Breast epithelium (tissue), 3 donors: ENCODE measurements at regions not wholly inside any gene's neighbourhood (a gene's known extent, or its start where the extent isn't known, plus 50 kb on each side); places are given as distances from the start of the nearest gene placed in this dataset.

Source experiments
- POLR2A ChIP-seq: fragments of 450-650 bp; IDR thresholded peaks from one replicate; pipeline ENCODE4 v1.6.1; 2016; ENCODE audit warnings: antibody characterized with exemption, mild to moderate bottlenecking, moderate library complexity
- POLR2AphosphoS5 ChIP-seq, 3 donors: sonication (generic); formaldehyde crosslinking; IDR thresholded peaks; one replicate each; pipeline ENCODE4 v1.6.1; 2017; ENCODE audit warnings: antibody characterized with exemption in 3 of 3
- TF ChIP-seq, protein P1 (sequence below), 3 donors: fragments of 450-650 bp; IDR thresholded peaks; one replicate each; pipeline ENCODE4 v1.5.1; 2016 to 2017; ENCODE audit warnings: antibody characterized with exemption in 3 of 3, mild to moderate bottlenecking in 3 of 3, moderate library complexity in 3 of 3

DNA sequence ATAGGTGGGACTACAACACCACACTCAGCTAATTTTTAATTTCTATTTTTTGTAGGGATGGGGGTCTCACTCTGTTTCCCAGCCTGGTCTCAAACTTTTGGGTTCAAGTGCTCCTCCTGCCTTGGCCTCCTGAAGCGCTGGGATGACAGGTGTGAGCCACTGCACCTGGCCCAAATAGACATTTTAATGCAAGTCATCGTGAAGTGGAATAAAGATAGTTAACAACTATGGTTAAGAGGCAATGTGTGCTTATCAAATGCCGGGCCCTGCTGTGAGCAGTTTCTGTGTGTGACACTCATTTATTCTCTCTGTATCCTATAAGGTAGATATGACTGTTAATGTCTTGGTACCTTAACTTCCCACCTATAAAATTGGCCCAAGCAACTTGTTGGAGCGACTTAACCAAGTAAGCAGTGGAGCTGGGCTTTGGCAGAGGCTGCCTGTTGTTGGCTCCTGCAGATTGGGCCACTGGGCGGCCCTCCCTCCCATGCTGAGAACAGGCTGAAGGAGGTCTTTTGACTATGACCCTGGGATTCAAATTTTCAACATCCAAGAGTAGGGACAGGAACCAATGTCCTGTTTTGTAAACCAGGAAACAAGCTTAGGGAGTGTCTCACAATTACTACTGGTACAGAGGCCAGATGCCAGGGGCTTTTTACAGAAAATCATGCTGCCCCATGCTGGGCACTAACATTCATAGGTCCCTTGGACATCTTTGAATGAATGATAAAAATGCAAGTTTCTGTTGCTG, 450.7 kb downstream of the TSHZ3 start:
- TF ChIP-seq, protein P1, sequence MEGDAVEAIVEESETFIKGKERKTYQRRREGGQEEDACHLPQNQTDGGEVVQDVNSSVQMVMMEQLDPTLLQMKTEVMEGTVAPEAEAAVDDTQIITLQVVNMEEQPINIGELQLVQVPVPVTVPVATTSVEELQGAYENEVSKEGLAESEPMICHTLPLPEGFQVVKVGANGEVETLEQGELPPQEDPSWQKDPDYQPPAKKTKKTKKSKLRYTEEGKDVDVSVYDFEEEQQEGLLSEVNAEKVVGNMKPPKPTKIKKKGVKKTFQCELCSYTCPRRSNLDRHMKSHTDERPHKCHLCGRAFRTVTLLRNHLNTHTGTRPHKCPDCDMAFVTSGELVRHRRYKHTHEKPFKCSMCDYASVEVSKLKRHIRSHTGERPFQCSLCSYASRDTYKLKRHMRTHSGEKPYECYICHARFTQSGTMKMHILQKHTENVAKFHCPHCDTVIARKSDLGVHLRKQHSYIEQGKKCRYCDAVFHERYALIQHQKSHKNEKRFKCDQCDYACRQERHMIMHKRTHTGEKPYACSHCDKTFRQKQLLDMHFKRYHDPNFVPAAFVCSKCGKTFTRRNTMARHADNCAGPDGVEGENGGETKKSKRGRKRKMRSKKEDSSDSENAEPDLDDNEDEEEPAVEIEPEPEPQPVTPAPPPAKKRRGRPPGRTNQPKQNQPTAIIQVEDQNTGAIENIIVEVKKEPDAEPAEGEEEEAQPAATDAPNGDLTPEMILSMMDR (IDR thresholded peaks at IDR 0.05), result no peak
- TF ChIP-seq POLR2A (no peak), POLR2AphosphoS5 (IDR thresholded peaks at IDR 0.05) (no peak)
